ENCODE measurements at regions not wholly inside any gene's neighbourhood (a gene's known extent, or its start where the extent isn't known, plus 50 kb on each side); places are given as distances from the start of the nearest gene placed in this dataset.
A peak's percentile ranks its signal among the peaks of the same experiment; 100 is the strongest.
"Not testable (repeated sequence)": the region's sequence is repeated elsewhere in the genome, so short reads cannot be mapped to it uniquely, and the experiment has no call there.

DNA sequence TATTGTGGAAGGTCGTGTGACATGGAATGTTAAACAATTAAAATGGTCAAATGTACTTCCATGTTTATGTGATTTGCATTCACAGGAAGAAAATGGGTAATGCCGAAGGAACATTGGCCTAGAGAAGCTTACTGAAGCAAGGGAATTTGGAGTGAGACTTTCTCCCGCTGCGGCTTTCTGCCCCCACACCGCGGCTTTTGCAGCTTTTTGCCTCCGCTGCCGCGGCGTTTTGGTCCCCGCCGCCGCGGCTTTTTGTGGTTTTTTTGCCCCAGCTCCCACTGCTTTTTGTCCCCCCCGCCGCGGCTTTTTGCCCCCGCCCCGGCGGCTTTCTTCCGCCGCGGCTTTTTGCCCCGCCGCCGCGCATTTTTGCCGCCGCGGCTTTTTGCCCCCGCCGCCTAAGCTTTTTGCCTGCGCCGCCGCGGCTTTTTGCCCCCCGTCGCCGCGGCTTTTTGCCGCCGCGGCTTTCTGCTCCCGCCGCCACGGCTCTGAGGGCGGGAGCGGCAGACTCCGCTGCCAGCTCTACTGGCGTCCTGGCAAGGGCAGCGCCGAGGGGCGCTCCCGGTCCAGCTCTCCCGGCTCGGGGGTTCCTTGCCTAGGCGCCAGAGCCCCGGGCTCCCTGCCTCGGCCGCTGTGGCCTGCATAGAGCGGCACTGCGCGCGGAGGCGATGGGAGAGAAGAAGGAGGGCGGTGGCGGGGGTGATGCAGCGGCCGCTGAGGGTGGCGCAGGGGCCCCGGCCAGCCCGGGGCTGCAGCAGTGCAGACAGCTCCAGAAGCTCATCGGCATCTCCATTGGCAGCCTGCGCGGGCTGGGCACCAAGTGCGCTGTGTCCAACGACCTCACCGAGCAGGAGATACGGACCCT is 134.3 kb upstream of the ERV3-1 start:
- DNase-seq; CTCF ChIA-PET; intact Hi-C loops (cut with micrococcal nuclease); H3K9me3 Mint-ChIP-seq; H3K4me1 Mint-ChIP-seq (ENCODE audit: low read depth); H3K27ac Mint-ChIP-seq; H3K27me3 Mint-ChIP-seq; H3K36me3 Mint-ChIP-seq; H3K4me3 Mint-ChIP-seq; POLR2A ChIA-PET: not testable (repeated sequence)

DNA sequence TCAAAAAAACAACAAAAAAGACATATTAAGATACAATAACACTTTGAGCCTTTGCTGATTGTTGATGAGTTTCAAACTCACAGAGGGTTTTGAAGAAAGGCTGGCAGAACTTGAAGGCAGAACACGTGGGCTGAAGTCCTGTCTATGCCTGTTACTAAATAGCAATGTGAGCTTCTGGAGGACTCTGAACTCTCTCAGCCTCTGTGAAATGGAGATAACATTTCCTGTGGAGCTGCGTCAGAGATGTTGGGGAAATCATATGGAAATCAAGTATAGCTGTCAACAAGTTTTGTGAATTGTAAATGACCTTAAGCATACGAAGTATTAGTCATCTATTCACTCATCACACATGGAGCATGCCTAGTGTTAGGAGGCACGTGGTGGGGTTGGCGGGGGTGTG is 130.4 kb upstream of the ERV3-1 start:
- H3K27ac Mint-ChIP-seq; H3K4me3 Mint-ChIP-seq; H3K27me3 Mint-ChIP-seq; CTCF ChIA-PET; H3K4me1 Mint-ChIP-seq (ENCODE audit: low read depth); H3K36me3 Mint-ChIP-seq; intact Hi-C loops (cut with micrococcal nuclease); POLR2A ChIA-PET; DNase-seq; H3K9me3 Mint-ChIP-seq: not testable (repeated sequence)

DNA sequence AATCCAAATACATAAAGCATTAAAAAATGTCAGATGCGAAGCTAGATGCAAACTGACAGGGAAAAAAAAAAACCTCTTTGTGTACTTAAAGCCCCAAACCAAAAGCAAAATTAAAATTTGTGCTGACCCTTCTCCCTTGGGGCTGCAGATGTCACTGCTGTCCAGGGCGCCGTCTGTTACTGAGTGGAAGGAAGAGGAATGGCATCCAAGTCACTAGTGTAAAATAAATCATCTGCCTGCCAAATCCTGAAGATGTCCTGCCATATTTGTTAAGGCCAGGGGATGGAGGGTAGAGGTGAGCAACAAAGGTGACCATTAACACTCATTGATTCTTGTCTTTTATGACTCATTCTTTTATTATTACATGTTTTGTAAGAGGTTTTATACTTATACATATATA is 126.6 kb upstream of the ERV3-1 start:
- H3K4me1 Mint-ChIP-seq (ENCODE audit: low read depth); CTCF ChIA-PET; H3K36me3 Mint-ChIP-seq; POLR2A ChIA-PET; intact Hi-C loops (cut with micrococcal nuclease); DNase-seq; H3K27me3 Mint-ChIP-seq; H3K27ac Mint-ChIP-seq; H3K4me3 Mint-ChIP-seq; H3K9me3 Mint-ChIP-seq: not testable (repeated sequence)

DNA sequence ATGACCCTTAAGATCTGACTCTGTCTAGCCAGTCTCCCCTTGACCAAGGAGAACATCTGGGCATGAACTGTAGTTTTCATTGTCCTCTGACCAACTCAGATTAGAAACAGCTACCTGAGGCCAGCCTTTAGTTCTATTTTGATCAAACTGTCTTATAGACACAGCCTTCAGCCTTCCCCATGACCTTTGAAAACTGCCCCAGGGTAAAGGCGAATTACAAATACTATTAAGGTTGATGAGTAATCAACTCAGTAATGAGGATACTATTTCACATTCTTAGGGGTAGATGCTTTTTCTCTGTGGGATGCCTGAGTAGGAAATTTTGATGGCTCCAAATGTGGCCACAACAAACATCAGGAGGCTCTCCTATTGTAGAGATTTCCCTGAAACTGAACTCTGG is 125.8 kb upstream of the ERV3-1 start:
- POLR2A ChIA-PET; H3K9me3 Mint-ChIP-seq; H3K4me1 Mint-ChIP-seq (ENCODE audit: low read depth); H3K27me3 Mint-ChIP-seq; H3K27ac Mint-ChIP-seq; H3K36me3 Mint-ChIP-seq; intact Hi-C loops (cut with micrococcal nuclease); CTCF ChIA-PET; DNase-seq; H3K4me3 Mint-ChIP-seq: not testable (repeated sequence)

DNA sequence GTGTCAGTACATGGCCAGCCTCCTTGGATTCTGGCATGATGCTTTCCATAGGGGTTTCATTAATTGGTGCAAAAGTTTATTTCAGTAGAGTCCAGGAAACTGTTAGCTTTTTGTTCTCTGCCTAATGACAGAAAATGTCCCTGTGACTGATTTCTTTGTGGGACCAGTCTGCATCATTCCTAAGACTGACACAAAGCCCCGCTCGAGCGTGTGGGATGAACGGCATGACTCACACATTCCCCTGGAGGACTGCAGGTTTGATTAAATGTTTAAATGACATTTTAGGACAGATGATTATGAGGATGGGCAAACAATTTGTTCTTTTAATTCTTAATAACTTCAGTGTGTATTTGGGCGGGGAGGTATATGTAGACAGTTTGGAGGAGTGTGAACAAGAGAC is 120.9 kb upstream of the ERV3-1 start:
- intact Hi-C loops (cut with micrococcal nuclease); DNase-seq; H3K27ac Mint-ChIP-seq; H3K4me1 Mint-ChIP-seq (ENCODE audit: low read depth); H3K4me3 Mint-ChIP-seq; CTCF ChIA-PET; H3K9me3 Mint-ChIP-seq; POLR2A ChIA-PET; H3K36me3 Mint-ChIP-seq; H3K27me3 Mint-ChIP-seq: not testable (repeated sequence)

DNA sequence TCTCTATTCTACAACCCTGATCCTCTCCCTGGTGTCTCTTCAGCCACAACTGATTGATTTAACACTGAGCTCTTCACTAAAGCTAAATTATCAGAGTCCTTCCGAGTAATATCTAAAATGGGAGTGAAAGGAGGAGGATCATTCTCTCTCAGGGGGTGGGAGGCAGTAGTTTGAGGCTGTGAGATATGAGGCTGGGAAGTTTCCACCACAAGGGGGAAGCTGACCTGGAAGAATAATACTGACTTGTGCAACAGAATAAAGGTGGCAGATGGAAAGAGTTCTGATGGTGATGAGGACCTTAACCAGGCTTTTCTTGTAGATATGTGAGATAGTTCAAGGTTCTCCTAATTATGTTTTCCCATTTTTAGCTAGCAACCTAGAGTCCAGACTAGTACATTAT is 118.1 kb upstream of the ERV3-1 start:
- CTCF ChIA-PET; H3K27ac Mint-ChIP-seq; H3K27me3 Mint-ChIP-seq; intact Hi-C loops (cut with micrococcal nuclease); DNase-seq; H3K4me3 Mint-ChIP-seq; H3K4me1 Mint-ChIP-seq (ENCODE audit: low read depth); H3K9me3 Mint-ChIP-seq; POLR2A ChIA-PET; H3K36me3 Mint-ChIP-seq: not testable (repeated sequence)

DNA sequence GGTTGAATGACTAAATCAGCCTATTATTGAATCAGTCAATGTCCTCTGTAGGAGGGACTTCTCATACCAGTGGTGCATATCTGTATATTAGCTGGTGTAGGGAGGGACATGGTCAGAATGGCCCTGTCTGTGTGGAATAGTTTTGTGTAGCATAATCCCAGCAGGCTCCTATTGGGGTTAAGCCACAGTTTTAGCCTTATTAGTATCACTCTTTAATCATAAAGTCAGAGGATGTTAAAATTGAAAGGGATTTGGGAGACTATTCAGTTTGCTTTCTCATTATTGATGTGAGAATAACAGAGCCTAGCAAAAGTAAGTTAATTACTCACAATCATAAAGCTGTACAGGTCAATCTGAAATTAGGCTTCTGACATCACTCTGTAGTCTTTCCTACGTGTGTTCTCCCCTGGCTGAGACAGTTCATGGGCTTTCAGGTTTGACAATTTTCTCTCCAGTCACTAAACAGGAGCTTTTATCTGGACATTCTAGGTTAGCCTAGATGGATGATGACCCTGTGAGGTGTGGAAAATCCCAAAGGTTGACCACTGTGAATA is 99.2 kb upstream of the ERV3-1 start:
- POLR2A ChIA-PET; intact Hi-C loops (cut with micrococcal nuclease); H3K4me1 Mint-ChIP-seq (ENCODE audit: low read depth); H3K36me3 Mint-ChIP-seq; H3K27me3 Mint-ChIP-seq; H3K4me3 Mint-ChIP-seq; CTCF ChIA-PET; DNase-seq; H3K27ac Mint-ChIP-seq; H3K9me3 Mint-ChIP-seq: not testable (repeated sequence)

DNA sequence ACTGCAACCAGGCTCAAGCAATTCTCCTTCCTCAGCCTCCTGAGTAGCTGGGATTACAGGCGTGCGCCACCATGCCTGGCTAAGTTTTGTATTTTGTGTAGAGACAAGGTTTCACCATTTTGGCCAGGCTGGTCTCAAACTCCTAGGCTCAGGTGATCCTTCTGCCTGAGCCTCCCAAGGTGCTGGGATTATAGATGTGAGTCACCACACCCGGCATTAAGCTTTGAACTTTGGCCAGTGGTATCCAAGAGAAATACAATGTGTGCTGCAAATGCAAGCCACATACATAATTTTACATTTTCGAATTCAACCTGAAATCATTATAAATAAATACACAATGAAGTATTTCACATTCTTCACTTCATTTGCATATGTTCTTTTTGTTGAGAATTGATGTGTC is 94.0 kb upstream of the ERV3-1 start:
- H3K27me3 Mint-ChIP-seq; DNase-seq; H3K9me3 Mint-ChIP-seq; H3K4me1 Mint-ChIP-seq (ENCODE audit: low read depth); H3K4me3 Mint-ChIP-seq; CTCF ChIA-PET; intact Hi-C loops (cut with micrococcal nuclease); H3K27ac Mint-ChIP-seq; POLR2A ChIA-PET: not testable (repeated sequence)
- peaks cover 17% of the 10 kb centered on the region for H3K36me3 Mint-ChIP-seq

DNA sequence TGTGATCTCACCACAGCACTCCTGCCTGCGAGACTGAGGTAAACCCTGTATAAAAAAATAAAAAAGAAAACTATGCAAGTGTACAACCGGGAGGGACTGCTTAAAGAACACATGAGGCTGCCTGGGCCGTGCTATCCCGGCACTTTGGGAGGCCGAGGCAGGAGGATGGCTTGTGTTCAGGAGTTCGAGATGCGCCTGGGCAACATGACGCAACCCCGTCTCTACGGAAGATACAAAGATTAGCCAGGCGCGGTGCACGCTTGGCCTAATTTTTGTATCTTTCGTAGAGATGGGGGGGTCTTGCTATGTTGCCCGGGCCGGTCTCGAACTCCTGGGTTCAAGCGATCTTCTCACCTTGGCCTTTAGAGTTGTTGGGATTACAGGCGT is 75.2 kb upstream of the ERV3-1 start:
- H3K27me3 Mint-ChIP-seq; H3K36me3 Mint-ChIP-seq; H3K27ac Mint-ChIP-seq; CTCF ChIA-PET; DNase-seq; H3K9me3 Mint-ChIP-seq; H3K4me1 Mint-ChIP-seq (ENCODE audit: low read depth): not testable (repeated sequence)
- peak overlapping the region; percentile 84 for H3K4me3 Mint-ChIP-seq
- intact Hi-C loops (cut with micrococcal nuclease), result loop anchor here (2.0 kb wide), 3 partner anchors 43 to 291 kb away; partner anchors contain the start of genes ZNF273 and ZNF92
- POLR2A ChIA-PET, result interaction anchor here (1.4 kb wide), 1 partner anchor 75 kb away, joined by 4 read pairs; the partner anchor contains the start of gene ERV3-1

DNA sequence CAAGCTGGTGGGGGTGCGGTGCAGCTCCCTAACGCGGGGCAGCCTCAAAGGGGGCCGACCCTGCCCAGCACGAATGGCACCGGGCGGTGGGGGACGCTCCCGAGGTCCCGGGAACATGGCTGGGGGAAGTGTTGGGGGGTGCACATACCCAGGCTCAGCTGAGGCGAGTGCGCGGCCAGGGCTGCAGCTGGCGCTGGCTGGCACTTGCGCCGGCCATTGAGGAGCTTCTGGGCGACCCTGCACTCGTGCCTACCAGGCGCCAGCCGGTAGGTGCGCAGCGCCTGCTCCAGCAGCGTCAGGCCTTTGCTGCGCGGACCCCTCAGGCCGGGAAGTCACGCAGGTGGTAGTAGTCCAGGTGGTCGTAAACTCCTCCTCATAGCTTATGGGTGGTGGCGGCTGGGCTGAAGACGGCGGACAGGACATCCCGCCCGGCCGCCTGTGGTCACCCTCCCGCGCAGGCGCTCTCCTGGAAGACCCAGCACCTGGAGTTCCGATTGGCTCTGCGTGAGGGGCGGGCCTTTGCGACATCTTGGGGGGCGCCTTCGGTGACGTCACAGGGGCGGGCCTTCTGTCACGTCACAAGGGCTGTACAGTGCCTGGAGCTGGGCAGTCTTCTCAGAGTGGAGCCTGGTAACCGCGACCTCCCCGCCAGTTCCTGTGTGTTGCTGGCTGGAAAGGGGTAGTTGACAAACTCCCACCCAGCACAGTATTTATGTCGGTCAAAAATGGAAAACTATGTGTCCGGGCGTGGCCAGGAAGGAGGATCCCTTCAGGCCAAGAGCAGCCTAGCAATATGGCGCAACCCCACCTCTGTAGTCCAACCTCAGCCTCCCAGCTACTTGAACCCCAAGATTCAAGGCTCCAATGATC is 74.5 kb upstream of the ERV3-1 start:
- H3K4me3 Mint-ChIP-seq, result peak overlapping the region; percentile 84
- H3K4me1 Mint-ChIP-seq (ENCODE audit: low read depth); CTCF ChIA-PET; H3K36me3 Mint-ChIP-seq; H3K9me3 Mint-ChIP-seq; H3K27me3 Mint-ChIP-seq: not testable (repeated sequence)
- H3K27ac Mint-ChIP-seq, result peak overlapping the region; percentile 82
- DNase-seq, result peak; percentile 94
- intact Hi-C loops (cut with micrococcal nuclease), result loop anchor here (2.0 kb wide), 3 partner anchors 42 to 292 kb away; partner anchors contain the start of genes ZNF273 and ZNF92
- POLR2A ChIA-PET, result interaction anchor here (1.4 kb wide), 1 partner anchor 75 kb away, joined by 4 read pairs; the partner anchor contains the start of gene ERV3-1

DNA sequence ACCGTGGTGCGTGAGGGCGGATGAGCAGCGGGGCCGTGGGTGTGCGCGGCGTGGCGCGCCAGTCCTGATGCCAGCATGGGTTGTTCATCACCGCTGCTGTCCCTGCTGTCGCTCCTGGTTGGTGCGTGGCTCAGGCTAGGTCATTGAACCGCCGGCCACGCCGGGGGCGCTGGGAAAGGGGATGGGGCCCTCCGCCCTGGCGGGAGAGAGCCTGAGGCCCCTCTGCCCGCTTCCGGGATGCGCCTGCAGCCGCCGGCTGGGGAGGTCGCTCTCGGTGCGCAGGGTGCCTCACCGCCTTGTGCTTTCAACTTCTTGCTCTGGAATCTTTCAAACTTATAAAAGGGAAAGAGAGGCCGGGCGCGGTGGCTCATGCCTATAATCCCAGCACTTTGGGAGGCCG is 68.5 kb upstream of the ERV3-1 start:
- H3K4me3 Mint-ChIP-seq; POLR2A ChIA-PET; CTCF ChIA-PET; H3K27ac Mint-ChIP-seq; H3K36me3 Mint-ChIP-seq; DNase-seq; H3K27me3 Mint-ChIP-seq; intact Hi-C loops (cut with micrococcal nuclease); H3K9me3 Mint-ChIP-seq; H3K4me1 Mint-ChIP-seq (ENCODE audit: low read depth): not testable (repeated sequence)

DNA sequence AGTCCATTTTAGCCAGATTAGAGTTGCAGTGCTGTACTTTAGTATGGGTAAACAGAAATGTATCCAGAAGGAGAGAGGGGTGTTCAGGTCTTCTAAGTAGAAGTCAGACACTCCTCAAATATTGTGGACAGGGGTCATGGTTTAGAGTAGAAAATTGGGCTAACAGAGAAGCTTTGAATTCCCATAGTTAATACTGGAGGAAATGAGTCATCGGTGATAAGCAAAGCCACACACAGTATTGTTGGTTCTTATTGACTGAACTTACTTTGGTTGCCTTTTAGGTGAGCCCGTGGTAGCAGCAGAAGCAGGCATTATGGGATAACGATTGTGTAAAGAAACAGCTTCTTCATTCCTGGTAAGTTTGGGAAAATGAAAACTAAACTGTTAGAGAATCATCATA is 66.7 kb upstream of the ERV3-1 start:
- H3K9me3 Mint-ChIP-seq; CTCF ChIA-PET; H3K27me3 Mint-ChIP-seq; intact Hi-C loops (cut with micrococcal nuclease); H3K4me3 Mint-ChIP-seq; H3K27ac Mint-ChIP-seq; DNase-seq; POLR2A ChIA-PET; H3K4me1 Mint-ChIP-seq (ENCODE audit: low read depth): not testable (repeated sequence)
- peaks cover 17% of the 10 kb centered on the region for H3K36me3 Mint-ChIP-seq

Measured in activated CD4-positive, alpha-beta memory T cell treated with anti-CD3 and anti-CD28 coated beads for 36 hours (primary cell).